Activated CD8-positive, alpha-beta memory T cell treated with anti-CD3 and anti-CD28 coated beads for 1 hour (primary cell): ENCODE measurements at regions not wholly inside any gene's neighbourhood (a gene's known extent, or its start where the extent isn't known, plus 50 kb on each side); places are given as distances from the start of the nearest gene placed in this dataset.

Source experiments
- DNase-seq, 2 donors: peaks; one replicate each; pipeline ENCODE4 v3.0.0-alpha.2; 2020; ENCODE audit warnings: low read depth in 1 of 2; ENCODE audit errors: extremely low read depth in 1 of 2

GRCh38 chr10:29962166-29962850 is 97.1 kb downstream of the JCAD start:
- no peak for DNase-seq

- DNase-seq: no peak
Observed at GRCh38 chr10:29961351-29961750, 98.0 kb downstream of the JCAD start.

GRCh38 chr10:29960261-29960660 is 99.1 kb downstream of the JCAD start:
- DNase-seq: no peak

- DNase-seq: no peak
Observed at GRCh38 chr10:29959586-29959985, 99.8 kb downstream of the JCAD start.

- DNase-seq: no peak
Observed at GRCh38 chr10:29958440-29958839, 100.9 kb downstream of the JCAD start.

GRCh38 chr10:29957907-29958331 is 101.5 kb downstream of the JCAD start:
- DNase-seq: no peak

- DNase-seq: no peak
Observed at GRCh38 chr10:29957236-29957635, 102.2 kb downstream of the JCAD start.

- no peak for DNase-seq
Observed at GRCh38 chr10:29956335-29956924, 103.0 kb downstream of the JCAD start.

- DNase-seq: no peak
Observed at GRCh38 chr10:29955329-29955935, 104.0 kb downstream of the JCAD start.

- no peak for DNase-seq
Observed at GRCh38 chr10:29951441-29951931, 107.9 kb downstream of the JCAD start.

- no peak for DNase-seq
Observed at GRCh38 chr10:29950391-29950790, 109.0 kb downstream of the JCAD start.

- no peak for DNase-seq
Observed at GRCh38 chr10:29949411-29950011, 109.9 kb downstream of the JCAD start.

GRCh38 chr10:29948881-29949355 is 110.5 kb downstream of the JCAD start:
- DNase-seq: no peak

- no peak for DNase-seq
Observed at GRCh38 chr10:29947701-29948060, 111.7 kb downstream of the JCAD start.

GRCh38 chr10:29946953-29947700 is 112.3 kb downstream of the JCAD start:
- DNase-seq: no peak

- no peak for DNase-seq
Observed at GRCh38 chr10:29946614-29946952, 112.8 kb downstream of the JCAD start.

GRCh38 chr10:29941476-29941875 is 117.9 kb downstream of the JCAD start:
- DNase-seq: no peak

- DNase-seq: no peak
Observed at GRCh38 chr10:29932991-29933390, 126.4 kb downstream of the JCAD start.

- no peak for DNase-seq
Observed at GRCh38 chr10:29931833-29932232, 127.6 kb downstream of the JCAD start.

GRCh38 chr10:29929006-29929405 is 130.4 kb downstream of the JCAD start:
- DNase-seq: no peak

GRCh38 chr10:29926693-29927048 is 132.7 kb downstream of the JCAD start:
- no peak for DNase-seq
